ENCODE measurements at regions not wholly inside any gene's neighbourhood (a gene's known extent, or its start where the extent isn't known, plus 50 kb on each side); places are given as distances from the start of the nearest gene placed in this dataset.

- Histone ChIP-seq H3F3A (ENCODE audit: control insufficient read depth, insufficient read depth) (no peaks in the 10 kb centered on the region), H3K27ac (ENCODE audit: low read depth, low read length) (no peak overlapping the region), H3K36me3 (ENCODE audit: control insufficient read depth, low read length) (no peaks in the 10 kb centered on the region), H3K4me1 (ENCODE audit: control insufficient read depth, low read length) (no peaks in the 10 kb centered on the region), H3K79me2 (ENCODE audit: control insufficient read depth, low read length) (no peaks in the 10 kb centered on the region), H3K4me3 (ENCODE audit: low read length) (no peak overlapping the region), H3K27me3 (ENCODE audit: control insufficient read depth, low read length) (no peaks in the 10 kb centered on the region), H3K4me2 (ENCODE audit: low read length) (no peak overlapping the region), H4K20me1 (ENCODE audit: control insufficient read depth, insufficient read depth, low read depth, low read length) (no peaks in the 10 kb centered on the region), H3K9me3 (ENCODE audit: control insufficient read depth, insufficient read depth, low read length) (no peaks in the 10 kb centered on the region), H3K9me2 (replicated peaks; ENCODE audit: control insufficient read depth, low read length) (no peaks in the 10 kb centered on the region)
- TF ChIP-seq CTCF (IDR thresholded peaks at IDR 0.05; ENCODE audit: low read depth, low read length, poor library complexity, severe bottlenecking) (no peak), EZH2phosphoT487 (IDR thresholded peaks at IDR 0.05; ENCODE audit: borderline replicate concordance, low read length) (no peak)
These were observed 910.4 kb downstream of the DNAH5 start for GRCh38 chr5:13034061-13034460.

GRCh38 chr5:13029211-13029610 is 915.3 kb downstream of the DNAH5 start:
- H3K4me2 ChIP-seq (ENCODE audit: low read length) = no peak overlapping the region
- H3K9me3 ChIP-seq (ENCODE audit: control insufficient read depth, insufficient read depth, low read length) = no peaks in the 10 kb centered on the region
- no peaks in the 10 kb centered on the region for H3K36me3 ChIP-seq (ENCODE audit: control insufficient read depth, low read length)
- H3K27me3 ChIP-seq (ENCODE audit: control insufficient read depth, low read length) = no peaks in the 10 kb centered on the region
- no peaks in the 10 kb centered on the region for H3K9me2 ChIP-seq (replicated peaks; ENCODE audit: control insufficient read depth, low read length)
- no peak for TF ChIP-seq EZH2phosphoT487 (IDR thresholded peaks at IDR 0.05; ENCODE audit: borderline replicate concordance, low read length)
- TF ChIP-seq CTCF (IDR thresholded peaks at IDR 0.05; ENCODE audit: low read depth, low read length, poor library complexity, severe bottlenecking) = no peak
- H3F3A ChIP-seq (ENCODE audit: control insufficient read depth, insufficient read depth) = no peaks in the 10 kb centered on the region
- H3K4me3 ChIP-seq (ENCODE audit: low read length) = no peak overlapping the region
- H3K79me2 ChIP-seq (ENCODE audit: control insufficient read depth, low read length) = no peaks in the 10 kb centered on the region
- H3K27ac ChIP-seq (ENCODE audit: low read depth, low read length) = no peak overlapping the region
- no peaks in the 10 kb centered on the region for H4K20me1 ChIP-seq (ENCODE audit: control insufficient read depth, insufficient read depth, low read depth, low read length)
- no peaks in the 10 kb centered on the region for H3K4me1 ChIP-seq (ENCODE audit: control insufficient read depth, low read length)

DNA sequence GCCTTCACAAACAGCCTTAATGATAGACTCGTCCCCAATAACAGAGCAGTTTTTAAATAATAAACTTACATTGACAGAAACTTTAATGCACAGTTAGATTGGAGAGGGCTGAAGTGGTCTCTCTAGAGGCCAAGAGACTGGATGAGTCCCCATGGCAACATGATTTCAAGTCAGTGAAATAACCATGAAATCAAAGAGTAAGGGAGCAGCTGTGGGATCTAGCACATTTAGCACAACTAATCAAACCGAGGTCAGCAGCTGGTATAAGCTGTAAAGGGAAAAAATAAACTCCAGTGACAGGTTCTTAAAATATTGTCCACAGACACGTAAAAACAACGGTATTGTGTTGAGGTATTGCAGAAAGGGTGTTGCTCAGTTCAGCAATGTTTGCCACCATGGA is 916.6 kb downstream of the DNAH5 start:
- Histone ChIP-seq H4K20me1 (ENCODE audit: control insufficient read depth, insufficient read depth, low read depth, low read length) (no peaks in the 10 kb centered on the region), H3K9me2 (replicated peaks; ENCODE audit: control insufficient read depth, low read length) (no peaks in the 10 kb centered on the region), H3K4me2 (ENCODE audit: low read length) (no peak overlapping the region), H3K9me3 (ENCODE audit: control insufficient read depth, insufficient read depth, low read length) (no peaks in the 10 kb centered on the region), H3K4me1 (ENCODE audit: control insufficient read depth, low read length) (no peaks in the 10 kb centered on the region), H3K27ac (ENCODE audit: low read depth, low read length) (no peak overlapping the region), H3K36me3 (ENCODE audit: control insufficient read depth, low read length) (no peaks in the 10 kb centered on the region), H3K4me3 (ENCODE audit: low read length) (no peak overlapping the region), H3K79me2 (ENCODE audit: control insufficient read depth, low read length) (no peaks in the 10 kb centered on the region), H3F3A (ENCODE audit: control insufficient read depth, insufficient read depth) (no peaks in the 10 kb centered on the region), H3K27me3 (ENCODE audit: control insufficient read depth, low read length) (no peaks in the 10 kb centered on the region)
- TF ChIP-seq EZH2phosphoT487 (IDR thresholded peaks at IDR 0.05; ENCODE audit: borderline replicate concordance, low read length) (no peak), CTCF (IDR thresholded peaks at IDR 0.05; ENCODE audit: low read depth, low read length, poor library complexity, severe bottlenecking) (no peak)

DNA sequence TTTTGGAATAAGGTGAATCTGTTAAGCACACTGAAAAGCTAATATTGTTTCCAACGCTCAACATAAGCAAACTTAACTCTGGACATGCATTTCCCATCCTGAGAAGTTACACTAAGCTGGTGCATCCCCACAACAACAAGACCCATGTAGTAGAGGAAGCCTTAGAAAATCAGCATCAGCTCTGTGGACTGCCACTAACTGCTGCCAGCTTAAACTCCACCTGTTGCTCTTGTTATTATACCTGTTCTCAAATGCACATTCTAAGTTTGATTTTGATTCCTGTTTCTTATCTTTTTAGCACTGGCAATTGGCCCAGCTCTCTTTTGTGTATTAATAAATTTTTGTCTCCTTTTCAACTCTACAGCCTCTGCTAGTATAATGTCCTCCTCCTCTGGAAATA is 924.8 kb downstream of the DNAH5 start:
- no peak overlapping the region for H3K4me2 ChIP-seq (ENCODE audit: low read length)

More for the DNA sequence above, 924.8 kb downstream of the DNAH5 start:
- no peaks in the 10 kb centered on the region for H3K9me3 ChIP-seq (ENCODE audit: control insufficient read depth, insufficient read depth, low read length)
- H3K79me2 ChIP-seq (ENCODE audit: control insufficient read depth, low read length) = no peaks in the 10 kb centered on the region
- H3K9me2 ChIP-seq (replicated peaks; ENCODE audit: control insufficient read depth, low read length) = no peaks in the 10 kb centered on the region
- H4K20me1 ChIP-seq (ENCODE audit: control insufficient read depth, insufficient read depth, low read depth, low read length) = no peaks in the 10 kb centered on the region
- no peaks in the 10 kb centered on the region for H3K36me3 ChIP-seq (ENCODE audit: control insufficient read depth, low read length)
- no peaks in the 10 kb centered on the region for H3K4me1 ChIP-seq (ENCODE audit: control insufficient read depth, low read length)
- no peaks in the 10 kb centered on the region for H3F3A ChIP-seq (ENCODE audit: control insufficient read depth, insufficient read depth)
- H3K4me3 ChIP-seq (ENCODE audit: low read length) = no peak overlapping the region
- TF ChIP-seq EZH2phosphoT487 (IDR thresholded peaks at IDR 0.05; ENCODE audit: borderline replicate concordance, low read length) = no peak
- TF ChIP-seq CTCF (IDR thresholded peaks at IDR 0.05; ENCODE audit: low read depth, low read length, poor library complexity, severe bottlenecking) = no peak
- H3K27ac ChIP-seq (ENCODE audit: low read depth, low read length) = no peak overlapping the region
- no peaks in the 10 kb centered on the region for H3K27me3 ChIP-seq (ENCODE audit: control insufficient read depth, low read length)

All from DOHH2 (cell line).